HG03520 (cell line): ENCODE measurements at regions not wholly inside any gene's neighbourhood (a gene's known extent, or its start where the extent isn't known, plus 50 kb on each side); places are given as distances from the start of the nearest gene placed in this dataset.

ENCODE experiments used
- ATAC-seq: cut with Tn5 transposase; IDR thresholded peaks from one replicate; pipeline ENCODE4 v1.9.1; 2021; ENCODE audit warnings: mild to moderate bottlenecking, moderate library complexity; ENCODE audit not compliant: unreplicated experiment

DNA sequence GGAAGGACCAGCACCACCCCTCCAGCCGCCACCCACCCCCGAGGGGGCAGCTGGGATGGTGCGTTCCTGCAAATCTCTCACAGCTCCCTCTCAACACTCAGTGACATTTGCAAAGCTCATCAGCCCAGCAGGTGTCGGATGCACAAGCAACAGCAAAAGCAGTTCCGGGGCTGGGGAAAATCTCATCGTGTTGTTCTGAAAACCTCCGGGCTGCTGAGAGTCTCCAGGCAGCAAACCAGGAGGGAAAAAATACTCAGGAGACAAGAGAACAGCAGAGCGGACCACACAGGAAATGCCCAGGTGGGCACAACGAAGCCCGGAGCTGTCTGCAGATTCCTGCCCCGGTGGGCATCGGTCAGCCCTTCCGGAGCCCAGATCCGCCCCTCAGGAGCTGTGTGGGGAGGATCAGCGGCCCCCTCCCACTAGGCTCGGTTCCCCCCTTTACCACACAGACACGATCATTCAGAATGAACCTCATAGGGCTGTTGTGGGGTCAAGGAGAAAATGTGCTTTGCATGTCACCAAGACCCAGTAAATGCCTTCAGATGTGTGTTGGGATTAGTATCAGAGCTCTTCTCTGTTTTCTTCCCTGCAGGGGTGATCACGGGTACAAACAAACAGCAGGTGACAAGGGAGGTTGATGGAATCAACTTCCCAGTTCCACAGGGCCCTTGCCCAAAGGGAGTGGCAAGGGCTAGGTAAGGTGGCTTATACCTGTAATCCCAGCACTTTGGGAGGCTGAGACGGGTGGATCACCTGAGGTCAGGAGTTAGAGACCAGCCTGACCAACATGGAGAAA, 127.0 kb upstream of the TIAM1 start:
- ATAC-seq, result no peak

DNA sequence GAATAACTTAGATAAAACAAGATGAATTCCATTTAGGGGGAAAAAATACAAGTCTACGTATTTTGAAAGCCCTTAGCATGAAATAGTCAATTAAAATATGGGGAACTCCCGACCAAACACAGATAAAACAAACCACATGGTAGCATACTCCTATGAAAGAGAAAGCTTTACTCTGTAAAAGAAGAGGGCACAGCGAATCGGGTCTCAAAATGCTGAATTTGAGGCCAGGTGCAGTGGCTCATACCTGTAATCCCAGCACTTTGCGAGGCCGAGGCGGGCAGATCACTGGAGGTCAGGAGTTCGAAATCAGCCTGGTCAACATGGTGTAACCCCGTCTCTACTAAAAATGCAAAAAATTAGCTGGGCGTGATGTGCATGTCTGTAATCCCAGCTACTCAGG, 116.9 kb upstream of the TIAM1 start:
- ATAC-seq, result no peak

DNA sequence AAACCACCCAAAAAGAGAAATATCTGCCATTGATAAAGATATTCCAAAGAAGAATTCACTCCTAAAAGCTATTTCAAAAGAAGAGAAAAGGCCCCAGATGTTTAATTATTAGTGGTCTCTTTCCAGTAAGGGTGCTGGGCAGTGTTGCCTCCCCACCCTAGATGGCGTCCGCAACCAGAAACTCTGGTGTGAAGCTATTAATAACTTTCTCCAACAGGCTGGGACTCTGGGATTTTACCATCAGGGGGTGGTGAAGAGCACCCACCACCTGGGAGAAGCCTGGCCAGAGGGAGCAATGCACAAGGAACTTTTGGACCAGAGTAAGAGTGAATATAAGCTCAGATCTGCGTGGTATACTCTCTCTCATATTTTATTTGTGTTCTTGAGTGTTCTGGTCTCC, 115.4 kb upstream of the TIAM1 start:
- ATAC-seq, result no peak

DNA sequence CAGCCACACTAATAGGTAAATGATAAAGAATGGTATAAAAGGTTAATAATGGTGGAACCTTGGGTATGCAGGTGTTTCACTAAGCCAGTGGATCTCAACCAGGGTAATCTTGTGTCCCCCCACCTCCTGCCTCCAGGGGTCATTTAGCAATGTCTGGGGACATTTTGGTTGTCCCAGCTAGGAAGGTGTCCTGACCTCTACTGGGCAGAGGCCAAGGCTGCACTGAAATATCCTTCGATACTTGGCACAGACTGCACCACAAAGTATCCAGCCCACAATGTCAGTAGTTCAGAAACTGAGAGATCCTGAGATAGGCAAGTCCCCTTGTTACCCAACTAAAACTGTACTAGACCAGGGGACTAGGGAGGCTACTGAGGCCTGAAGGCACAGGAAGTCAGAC, 113.6 kb upstream of the TIAM1 start:
- no peak for ATAC-seq

DNA sequence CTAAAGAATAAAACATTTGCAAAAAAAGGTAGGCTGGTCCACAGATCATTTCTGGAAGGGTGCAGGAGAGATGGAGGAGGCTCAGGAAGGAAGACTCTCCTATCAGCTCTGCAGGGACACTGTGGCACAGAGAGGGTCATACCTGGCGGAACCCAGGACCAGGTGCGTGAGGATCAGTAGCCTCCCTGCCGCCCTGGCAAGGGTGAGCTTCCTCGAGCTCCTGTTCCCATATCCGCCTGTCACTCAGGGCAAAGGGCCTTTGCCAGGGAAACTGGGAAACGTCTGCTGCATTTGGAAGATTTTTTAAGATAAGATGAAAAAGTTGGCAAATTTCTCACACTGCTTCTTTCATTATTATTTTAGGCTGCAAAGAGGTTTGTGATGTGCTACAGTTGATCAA, 112.1 kb upstream of the TIAM1 start:
- ATAC-seq, result no peak

DNA sequence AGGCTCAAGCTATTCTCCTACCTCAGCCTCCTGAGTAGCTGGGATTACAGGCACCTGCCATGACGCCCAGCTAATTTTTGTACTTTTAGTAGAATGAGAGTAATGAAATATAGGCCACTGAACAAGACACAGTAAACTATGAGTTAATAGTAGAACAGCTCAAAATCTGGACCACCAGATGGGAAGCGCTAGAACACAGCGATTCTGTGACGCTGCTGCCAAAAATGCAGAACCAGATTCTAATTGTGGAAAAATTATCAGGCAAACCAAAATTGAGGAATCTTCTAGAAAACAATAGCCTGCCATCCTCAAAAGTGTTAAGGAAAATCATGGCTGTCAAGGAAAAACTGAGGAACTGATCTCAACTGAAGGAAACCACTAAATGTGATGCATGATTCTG, 111.4 kb upstream of the TIAM1 start:
- ATAC-seq, result no peak

DNA sequence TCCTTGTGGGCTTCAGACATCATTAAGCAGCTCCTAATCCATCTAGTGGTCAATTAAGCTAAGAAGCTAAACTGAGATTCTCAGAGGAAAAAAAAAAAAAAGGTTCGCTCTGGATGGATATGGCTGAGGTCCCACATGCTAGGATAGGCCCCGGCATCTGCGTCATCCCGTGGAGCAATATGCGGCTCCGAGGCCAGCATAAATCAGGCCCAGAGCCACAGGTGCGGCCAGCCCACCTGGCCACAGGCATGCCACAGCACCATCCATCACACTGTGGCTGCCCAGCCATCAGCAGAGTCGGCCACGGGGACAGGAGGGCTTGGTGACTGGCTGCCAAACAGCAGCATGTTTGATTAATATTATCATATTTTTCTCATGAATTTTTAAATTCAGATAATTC, 106.9 kb upstream of the TIAM1 start:
- no peak for ATAC-seq

DNA sequence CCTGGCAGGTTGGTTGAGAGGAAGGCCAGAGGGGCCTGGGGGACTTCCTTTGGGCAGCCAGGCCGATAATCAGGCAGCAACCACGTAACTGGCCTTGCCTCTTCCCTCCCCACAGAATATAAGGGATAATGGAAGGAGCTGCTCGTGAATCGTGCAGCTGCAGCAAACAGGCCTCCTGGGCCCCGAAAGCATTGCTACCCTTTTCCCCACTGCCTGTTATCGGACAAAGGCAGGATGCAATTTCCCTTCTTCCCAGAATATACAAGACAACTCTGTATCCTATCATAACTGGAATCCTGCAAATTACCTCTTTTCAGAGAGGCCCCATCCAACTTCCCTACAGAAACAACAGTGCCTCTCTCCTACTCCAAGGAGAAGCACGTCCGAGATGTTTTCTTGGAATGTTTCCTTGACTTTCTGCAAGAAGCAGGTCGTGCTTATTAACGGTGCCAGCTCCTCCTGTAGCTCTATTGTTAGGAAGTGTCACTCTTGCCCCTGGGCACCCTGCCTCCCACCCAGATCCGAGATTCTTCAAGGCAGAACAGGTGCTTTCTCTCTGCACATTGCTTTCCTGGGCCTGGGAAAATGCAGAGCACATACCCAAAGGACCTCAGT, 106.0 kb upstream of the TIAM1 start:
- no peak for ATAC-seq

DNA sequence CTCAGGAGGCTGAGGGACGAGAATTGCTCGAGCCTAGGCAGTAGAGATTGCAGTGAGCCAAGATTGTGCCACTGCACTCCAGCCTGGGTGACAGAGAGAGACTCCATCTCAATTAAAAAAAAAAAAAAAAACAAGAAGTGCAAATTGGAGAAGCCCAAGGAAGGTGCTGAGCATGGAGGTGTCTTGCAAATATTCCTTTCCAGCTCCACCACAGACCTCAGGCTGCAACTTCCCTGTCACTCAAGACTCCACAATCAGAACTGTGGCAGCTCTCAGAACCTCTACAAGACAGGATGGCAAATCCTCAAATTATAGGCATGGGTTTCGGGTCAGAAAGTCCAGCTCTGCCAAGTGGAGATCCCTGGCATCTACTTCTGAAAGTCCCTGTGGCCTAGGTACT, 104.4 kb upstream of the TIAM1 start:
- no peak for ATAC-seq

DNA sequence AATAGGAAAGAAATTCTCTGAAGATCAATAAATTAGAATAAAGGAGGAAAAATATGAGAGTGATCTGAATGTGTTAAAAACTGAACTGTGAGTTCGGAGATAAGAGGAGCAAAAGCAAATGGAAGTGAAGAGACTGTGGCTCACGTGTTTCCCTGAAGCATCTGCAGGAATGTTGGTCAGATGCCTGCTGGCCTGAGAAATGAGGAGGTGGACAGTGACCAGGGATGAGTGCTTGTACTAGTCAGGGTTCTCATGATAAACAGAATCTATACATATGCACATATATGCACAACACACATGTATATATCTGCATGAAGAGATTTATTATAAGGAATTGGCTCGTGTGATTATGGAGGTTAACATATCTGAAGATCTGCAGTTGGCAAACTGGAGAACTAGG, 103.4 kb upstream of the TIAM1 start:
- ATAC-seq, result no peak

DNA sequence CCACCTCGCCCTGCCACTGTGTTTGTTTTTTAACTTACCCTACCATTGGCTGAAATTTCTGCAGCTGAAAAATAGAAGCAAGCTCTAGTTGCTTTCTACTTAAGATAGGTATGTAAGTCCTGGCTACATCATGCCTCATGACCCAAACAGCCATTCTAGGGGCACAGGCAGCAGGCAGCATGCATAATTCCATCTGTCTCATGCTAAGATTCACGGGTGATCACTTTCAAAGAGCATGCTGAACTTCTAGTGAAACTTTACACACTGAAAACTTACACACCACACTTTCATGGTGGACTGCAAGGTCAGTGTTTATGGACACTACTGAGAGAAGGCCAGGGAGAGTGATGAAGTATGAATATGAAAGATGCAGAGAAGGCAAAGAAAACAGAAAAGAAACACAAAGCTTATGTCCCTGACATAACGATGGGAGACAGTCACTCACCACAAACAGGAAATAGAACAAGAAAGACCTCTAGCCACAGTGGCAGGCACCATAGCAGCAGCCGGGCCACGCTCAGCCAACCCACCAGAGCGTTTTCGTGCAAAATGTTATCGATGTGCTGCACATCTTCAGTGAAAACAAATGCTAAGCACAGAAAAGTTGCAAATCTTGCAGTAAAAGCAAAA, 102.3 kb upstream of the TIAM1 start:
- ATAC-seq, result no peak

DNA sequence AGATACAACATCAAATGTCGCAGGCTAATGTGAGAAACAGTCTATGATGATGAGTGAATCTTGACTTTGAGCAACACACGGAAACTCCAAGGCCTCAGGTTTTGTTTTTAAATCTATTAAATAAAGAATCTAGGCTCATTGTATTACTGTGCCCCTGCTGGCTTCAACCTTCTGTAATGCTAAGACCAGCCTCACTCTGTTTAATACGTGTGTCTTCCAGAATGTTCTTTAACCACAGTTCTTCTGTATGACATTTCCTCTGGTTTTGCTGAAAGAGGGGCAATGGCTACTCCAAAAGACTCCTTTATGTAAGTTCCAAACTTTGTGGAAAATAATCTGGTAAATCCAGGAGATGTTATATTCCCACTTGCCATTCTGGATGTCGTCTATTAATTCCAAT, 101.1 kb upstream of the TIAM1 start:
- ATAC-seq, result no peak

DNA sequence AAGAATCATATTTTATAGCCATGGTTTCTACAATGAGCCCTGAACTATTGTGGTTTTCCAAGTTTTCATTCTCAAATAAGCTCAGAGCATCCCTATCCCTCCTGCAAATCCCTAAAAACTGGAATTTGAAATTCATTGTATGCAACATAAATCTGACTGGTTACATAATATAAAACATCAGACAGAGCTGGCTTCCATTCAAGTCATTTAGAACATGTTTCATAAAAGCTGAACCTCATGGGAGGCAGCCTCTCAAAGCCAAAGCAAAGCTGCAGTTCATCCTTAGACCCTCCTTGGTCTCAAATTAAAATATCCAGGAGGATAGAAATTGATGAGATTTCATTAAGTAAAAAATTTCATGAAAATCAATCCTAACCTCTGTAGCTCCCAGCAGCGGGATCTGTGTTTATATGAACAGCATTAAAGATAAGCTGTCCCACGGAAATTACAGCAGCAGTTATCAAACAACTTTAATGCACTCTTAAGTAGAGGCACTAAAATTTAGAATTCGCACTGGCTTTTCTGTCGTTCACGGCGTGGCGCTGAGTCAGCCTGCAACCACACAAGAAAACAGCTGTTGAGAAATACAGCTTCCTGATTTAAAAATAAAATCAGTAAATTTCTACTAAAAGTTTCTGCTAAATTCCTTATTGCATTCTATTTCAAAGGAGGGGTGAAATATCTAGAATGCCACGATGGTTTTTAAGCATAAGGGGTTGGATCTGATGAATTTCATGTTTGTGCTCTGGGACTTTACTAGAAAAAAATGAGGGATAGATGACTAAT, 99.9 kb upstream of the TIAM1 start:
- ATAC-seq, result no peak

DNA sequence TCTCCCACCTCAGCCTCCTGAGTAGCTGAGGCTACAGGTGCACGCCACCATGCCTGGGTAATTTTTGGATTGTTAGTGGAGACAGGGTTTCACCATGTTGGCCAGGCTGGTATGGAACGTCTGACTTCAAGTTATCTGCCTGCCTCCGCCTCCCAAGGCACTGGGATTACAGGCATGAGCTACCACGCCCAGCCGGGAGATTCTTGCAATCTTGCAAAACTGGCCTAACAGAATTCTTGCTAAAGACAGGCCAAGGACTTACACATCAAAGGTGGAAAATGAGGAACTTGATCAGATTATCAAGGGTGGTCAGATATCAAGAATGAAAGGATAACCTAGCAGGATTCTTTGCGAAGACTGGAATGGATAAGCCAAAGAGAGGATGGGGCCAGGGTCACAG, 98.3 kb upstream of the TIAM1 start:
- no peak for ATAC-seq

DNA sequence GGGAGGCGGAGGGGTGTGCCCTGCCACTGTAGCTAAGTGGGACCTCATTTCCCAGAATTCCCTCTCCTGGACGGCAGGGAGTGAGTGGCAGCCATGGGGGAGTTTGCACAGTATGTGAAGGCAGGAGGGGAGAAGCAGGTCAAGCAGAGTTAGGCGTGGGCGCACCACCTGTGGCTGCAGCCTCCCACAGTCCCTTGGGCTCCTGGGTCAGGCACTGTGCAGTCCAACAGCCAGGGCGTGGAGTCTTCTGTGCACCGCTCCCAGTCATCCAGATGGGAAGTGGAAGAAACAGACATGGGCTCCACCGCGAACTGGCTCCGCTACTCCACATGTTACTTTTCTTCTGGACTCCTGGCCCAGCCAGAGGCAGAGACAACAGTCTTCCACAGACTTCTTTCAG, 85.4 kb upstream of the TIAM1 start:
- ATAC-seq, result no peak

DNA sequence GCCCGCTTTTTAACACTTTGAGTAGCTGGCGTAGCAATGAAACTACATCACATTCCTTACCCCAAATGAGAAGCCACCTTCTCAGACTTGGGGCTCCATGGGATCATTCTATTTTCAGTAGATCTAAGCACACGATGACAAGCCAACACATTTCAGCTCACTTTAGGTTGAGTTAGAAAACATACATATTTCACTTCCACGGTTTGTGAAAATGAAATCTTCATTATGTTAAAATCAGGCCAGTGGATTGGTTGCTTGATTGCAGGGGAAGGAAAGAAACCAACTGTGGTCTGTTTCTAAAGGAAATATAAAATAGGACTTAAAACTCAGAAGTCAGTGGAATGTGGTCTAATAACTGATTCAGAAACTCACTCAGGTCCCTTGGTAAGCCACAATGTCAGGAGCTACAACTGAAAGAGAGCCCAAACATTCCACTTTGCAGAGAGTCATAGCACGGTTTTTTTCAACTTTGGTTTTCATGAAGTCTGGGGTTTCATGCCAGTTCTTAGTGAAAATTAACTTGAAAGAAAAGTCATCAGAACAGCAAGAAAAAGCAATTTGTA, 82.3 kb upstream of the TIAM1 start:
- ATAC-seq, result no peak

DNA sequence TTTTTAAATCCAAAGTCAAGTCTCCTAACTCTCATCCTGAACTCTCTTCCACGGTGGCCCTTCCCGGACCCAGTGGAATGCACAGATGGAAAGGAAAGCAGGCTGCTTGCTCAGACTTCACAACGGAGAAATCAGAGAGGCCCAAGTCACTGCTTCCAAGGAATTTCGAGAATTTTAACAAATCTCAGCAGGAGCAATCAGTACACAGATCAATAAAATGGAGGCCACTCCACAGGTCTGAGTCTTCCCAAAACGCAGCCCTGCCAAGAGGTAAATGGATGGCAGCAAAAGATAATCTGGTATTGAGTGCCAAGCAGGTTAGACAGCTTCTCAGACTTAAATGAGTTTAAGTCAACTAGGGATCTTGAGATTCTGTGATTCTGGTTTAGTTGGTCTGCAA, 81.1 kb upstream of the TIAM1 start:
- ATAC-seq, result no peak

DNA sequence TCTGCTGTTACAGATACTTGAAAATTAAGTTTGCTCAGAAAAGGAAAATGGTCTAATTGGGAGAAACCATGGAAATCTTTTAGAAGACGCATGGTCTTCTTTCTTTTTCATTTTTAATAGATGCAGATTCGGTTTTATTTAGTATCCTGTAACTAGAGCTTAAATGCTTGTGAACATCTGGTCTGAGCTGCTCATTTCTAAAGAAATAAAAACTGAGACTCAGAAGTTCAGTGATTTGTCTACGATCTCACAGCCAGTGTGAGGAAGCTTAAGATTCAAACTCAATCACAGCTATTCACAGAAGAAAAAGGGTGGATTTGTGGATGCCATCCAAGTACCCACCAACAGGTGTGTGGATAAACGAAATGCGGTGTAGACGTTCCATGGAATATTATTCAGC, 80.0 kb upstream of the TIAM1 start:
- ATAC-seq, result no peak

DNA sequence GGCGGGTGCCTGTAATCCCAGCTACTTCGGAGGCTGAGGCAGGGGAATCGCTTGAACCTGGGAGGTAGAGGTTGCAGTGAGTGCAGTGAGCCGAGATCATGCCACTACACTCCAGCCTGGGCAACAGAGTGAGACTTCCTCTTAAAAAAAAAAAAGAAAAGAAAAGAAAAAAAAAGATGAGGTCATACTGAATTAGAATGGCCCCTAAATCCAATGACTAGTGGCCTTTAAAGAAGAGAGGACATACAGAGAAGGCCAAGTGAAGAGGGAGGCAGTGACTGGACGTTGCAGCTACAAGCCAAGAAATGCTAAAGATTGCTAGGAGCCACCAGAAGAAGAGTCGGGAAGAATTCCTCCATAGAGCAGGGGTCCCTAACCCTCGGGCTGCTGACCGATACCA, 76.9 kb upstream of the TIAM1 start:
- no peak for ATAC-seq

DNA sequence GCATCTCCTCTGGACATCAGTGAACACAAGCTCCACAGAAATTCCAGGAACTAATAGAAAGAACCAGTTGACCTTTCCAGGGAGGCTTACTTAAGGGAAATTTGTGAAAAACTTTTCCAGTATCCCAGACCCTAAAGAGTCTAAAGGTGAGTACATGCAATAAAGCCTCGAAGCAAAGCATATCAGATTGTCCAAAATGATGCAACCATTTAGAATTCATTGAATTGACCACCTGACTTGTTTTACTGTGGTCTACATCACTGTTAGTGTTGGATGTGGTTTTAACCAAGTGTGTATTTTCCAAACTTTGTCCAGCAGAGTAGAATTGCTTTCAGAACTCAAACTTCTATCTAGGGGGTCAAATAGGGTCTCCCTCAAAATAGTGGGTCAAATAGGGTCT, 76.3 kb upstream of the TIAM1 start:
- no peak for ATAC-seq

DNA sequence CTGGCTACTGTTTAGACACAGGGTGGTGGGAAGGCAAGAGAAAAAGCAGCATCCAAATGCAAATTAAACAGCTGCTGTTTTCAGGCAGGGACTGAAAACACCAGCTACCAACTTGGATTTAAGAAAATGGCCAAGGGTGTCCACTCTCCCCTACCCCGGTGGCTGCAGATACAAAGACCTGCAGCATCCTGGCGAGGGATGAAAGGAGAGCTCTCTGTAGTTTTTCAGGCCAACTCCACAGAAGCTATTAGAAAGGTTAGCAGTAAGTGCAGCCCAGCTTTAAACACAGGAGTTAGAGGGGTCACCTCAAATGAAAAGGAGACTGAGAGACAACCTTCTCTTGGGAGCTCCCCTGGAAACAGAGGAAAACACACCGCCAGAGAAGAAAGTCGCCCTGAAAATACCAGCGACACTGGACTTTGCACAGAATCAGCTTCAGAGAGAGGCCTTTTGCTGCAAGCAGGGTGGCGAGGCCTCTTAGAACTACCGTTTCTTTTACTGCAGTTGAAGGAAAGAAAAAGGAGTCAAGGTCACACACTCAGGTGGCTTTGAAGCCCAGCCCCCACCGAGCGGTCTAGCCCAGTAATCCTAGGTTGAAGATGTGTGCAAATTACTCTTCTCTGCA, 74.4 kb upstream of the TIAM1 start:
- ATAC-seq, result no peak
